Left ventricle myocardium inferior (tissue), 1 donor: ENCODE measurements at regions not wholly inside any gene's neighbourhood (a gene's known extent, or its start where the extent isn't known, plus 50 kb on each side); places are given as distances from the start of the nearest gene placed in this dataset.
"Not testable (repeated sequence)": the region's sequence is repeated elsewhere in the genome, so short reads cannot be mapped to it uniquely, and the experiment has no call there.

ENCODE experiments used
- DNase-seq: peaks from one replicate; pipeline ENCODE4 v3.0.0-alpha.2; 2020
- H3K27ac ChIP-seq: fragments of 200-600 bp; replicated peaks from 2 replicates; pipeline ENCODE4 v1.8.0; 2021
- H3K27me3 ChIP-seq: fragments of 200-600 bp; 2 replicates; pipeline ENCODE4 v1.8.0; 2021; ENCODE audit warnings: low read depth
- H3K36me3 ChIP-seq: fragments of 200-600 bp; 2 replicates; pipeline ENCODE4 v1.8.0; 2021
- H3K4me1 ChIP-seq: fragments of 200-600 bp; 2 replicates; pipeline ENCODE4 v1.8.0; 2021
- H3K4me3 ChIP-seq: fragments of 200-600 bp; 2 replicates; pipeline ENCODE4 v1.8.0; 2021; ENCODE audit warnings: mild to moderate bottlenecking, moderate library complexity
- H3K9me3 ChIP-seq: fragments of 200-600 bp; replicated peaks from 2 replicates; pipeline ENCODE4 v1.8.0; 2021
- CTCF ChIP-seq: fragments of 200-600 bp; IDR thresholded peaks from 2 replicates; pipeline ENCODE4 v1.8.0; 2021; ENCODE audit warnings: antibody characterized with exemption, mild to moderate bottlenecking, borderline replicate concordance
- intact Hi-C: fragments of 100-400 bp; cut with micrococcal nuclease; formaldehyde crosslinking; loops from one replicate; pipeline ENCODE4 v1.11.0; 2022
- donor health status: DM: no; HTN: yes; CAD: no; lungs with severe emphysema.

GRCh38 chr21:16213518-16213917, 483.7 kb downstream of the USP25 start:
- peaks cover 57% of the 10 kb centered on the region for H3K4me1 ChIP-seq
- H3K36me3 ChIP-seq: no peaks in the 10 kb centered on the region
- intact Hi-C loops: loop anchor here (10.0 kb wide), 1 partner anchor 71 kb away; no protein-coding TSS in a partner anchor
- no peak for DNase-seq
- H3K27me3 ChIP-seq: no peaks in the 10 kb centered on the region
- H3K9me3 ChIP-seq: no peaks in the 10 kb centered on the region
- H3K4me3 ChIP-seq: no peak overlapping the region
- peak overlapping the region; percentile 61 for H3K27ac ChIP-seq
- no peak for TF ChIP-seq CTCF

- H3K4me3 ChIP-seq: no peak overlapping the region
- no peak for TF ChIP-seq CTCF
- H3K9me3 ChIP-seq: no peaks in the 10 kb centered on the region
- peak overlapping the region; percentile 31 for H3K27ac ChIP-seq
- no peaks in the 10 kb centered on the region for H3K36me3 ChIP-seq
- peaks cover 57% of the 10 kb centered on the region for H3K4me1 ChIP-seq
- H3K27me3 ChIP-seq: no peaks in the 10 kb centered on the region
- intact Hi-C loops: loop anchor here (10.0 kb wide), 1 partner anchor 70 kb away; no protein-coding TSS in a partner anchor
- DNase-seq: no peak
These were observed 485.4 kb downstream of the USP25 start for GRCh38 chr21:16215193-16215592.

- H3K27ac ChIP-seq: peak overlapping the region; percentile 31
- no peak for DNase-seq
- H3K9me3 ChIP-seq: no peaks in the 10 kb centered on the region
- intact Hi-C loops: loop anchor here (10.0 kb wide), 1 partner anchor 69 kb away; no protein-coding TSS in a partner anchor
- no peak overlapping the region for H3K4me3 ChIP-seq
- no peak for TF ChIP-seq CTCF
- H3K4me1 ChIP-seq: peaks cover 57% of the 10 kb centered on the region
- H3K27me3 ChIP-seq: no peaks in the 10 kb centered on the region
- no peaks in the 10 kb centered on the region for H3K36me3 ChIP-seq
These were observed 485.9 kb downstream of the USP25 start for GRCh38 chr21:16215663-16216183.

GRCh38 chr21:16216288-16216962, 486.6 kb downstream of the USP25 start:
- Histone ChIP-seq H3K27me3 (no peaks in the 10 kb centered on the region), H3K27ac (peak overlapping the region; percentile 31), H3K4me1 (peaks cover 52% of the 10 kb centered on the region), H3K36me3 (no peaks in the 10 kb centered on the region), H3K9me3 (no peaks in the 10 kb centered on the region), H3K4me3 (no peak overlapping the region)
- intact Hi-C loops: loop anchor here (10.0 kb wide), 1 partner anchor 68 kb away; no protein-coding TSS in a partner anchor
- TF ChIP-seq CTCF: no peak
- DNase-seq: no peak

GRCh38 chr21:16218682-16219343, 489.0 kb downstream of the USP25 start:
- Histone ChIP-seq H3K9me3 (no peaks in the 10 kb centered on the region), H3K36me3 (no peaks in the 10 kb centered on the region), H3K27ac (no peak overlapping the region), H3K4me1 (peaks cover 30% of the 10 kb centered on the region), H3K27me3 (no peaks in the 10 kb centered on the region), H3K4me3 (no peak overlapping the region)
- intact Hi-C loops: loop anchor here (10.0 kb wide), 1 partner anchor 66 kb away; no protein-coding TSS in a partner anchor
- no peak for TF ChIP-seq CTCF
- no peak for DNase-seq

GRCh38 chr21:16224756-16225155, 495.0 kb downstream of the USP25 start:
- H3K36me3 ChIP-seq, intact Hi-C loops, H3K4me1 ChIP-seq, H3K27ac ChIP-seq, H3K27me3 ChIP-seq, H3K4me3 ChIP-seq, DNase-seq: not testable (repeated sequence)
- H3K9me3 ChIP-seq: peaks cover 23% of the 10 kb centered on the region
